GM12873 (cell line): ENCODE measurements at regions not wholly inside any gene's neighbourhood (a gene's known extent, or its start where the extent isn't known, plus 50 kb on each side); places are given as distances from the start of the nearest gene placed in this dataset.

ENCODE experiments used
- CTCF ChIP-seq: IDR thresholded peaks from 2 replicates; pipeline ENCODE4 v1.5.1; 2012; ENCODE audit warnings: low read depth, mild to moderate bottlenecking, moderate library complexity, low read length, control low read depth; ENCODE audit not compliant: insufficient read depth; ENCODE audit errors: missing control alignments

- no peak for TF ChIP-seq CTCF
Measured at GRCh38 chr7:113764401-113765035, 154.3 kb downstream of the PPP1R3A start.

- no peak for TF ChIP-seq CTCF
Measured at GRCh38 chr7:113763226-113763625, 155.6 kb downstream of the PPP1R3A start.

GRCh38 chr7:113756250-113756649, 162.6 kb downstream of the PPP1R3A start:
- no peak for TF ChIP-seq CTCF

- TF ChIP-seq CTCF: no peak
Measured at GRCh38 chr7:113752689-113753088, 166.1 kb downstream of the PPP1R3A start.

GRCh38 chr7:113752289-113752688, 166.5 kb downstream of the PPP1R3A start:
- no peak for TF ChIP-seq CTCF

- TF ChIP-seq CTCF: no peak
Measured at GRCh38 chr7:113751547-113751946, 167.3 kb downstream of the PPP1R3A start.

GRCh38 chr7:113742377-113742776, 176.4 kb downstream of the PPP1R3A start:
- no peak for TF ChIP-seq CTCF
